GM10266 (cell line): ENCODE measurements at regions not wholly inside any gene's neighbourhood (a gene's known extent, or its start where the extent isn't known, plus 50 kb on each side); places are given as distances from the start of the nearest gene placed in this dataset.
"Not testable (repeated sequence)": the region's sequence is repeated elsewhere in the genome, so short reads cannot be mapped to it uniquely, and the experiment has no call there.

ENCODE experiments used
- DNase-seq: peaks from one replicate; pipeline ENCODE4 v3.0.0; 2012; ENCODE audit errors: extremely low spot score
- TF ChIP-seq, protein P1 (sequence below): IDR thresholded peaks from 2 replicates; pipeline ENCODE4 v1.5.1; 2012; ENCODE audit warnings: mild to moderate bottlenecking, low read depth; ENCODE audit not compliant: control insufficient read depth, insufficient read depth; ENCODE audit errors: missing control alignments

DNA sequence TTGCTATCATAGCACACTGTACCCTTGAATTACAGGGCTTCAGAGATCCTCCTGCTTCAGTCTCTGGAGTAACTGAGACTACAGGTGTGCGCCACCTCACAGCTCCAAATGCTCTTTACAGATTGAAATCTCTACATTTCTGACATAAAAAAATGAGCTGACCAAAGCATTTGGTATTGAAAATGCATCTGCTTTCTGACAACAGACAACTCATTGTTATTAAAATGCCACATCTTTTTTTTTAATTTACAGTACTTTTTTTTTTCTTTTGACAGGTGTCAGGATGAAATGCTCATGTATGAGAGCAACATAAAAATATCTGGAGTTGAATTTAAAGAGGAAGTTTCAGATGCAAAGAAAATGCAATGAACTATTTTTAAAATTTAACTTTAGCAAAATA is 764.5 kb downstream of the TRAM1L1 start:
- DNase-seq, result no peak
- TF ChIP-seq, protein P1, sequence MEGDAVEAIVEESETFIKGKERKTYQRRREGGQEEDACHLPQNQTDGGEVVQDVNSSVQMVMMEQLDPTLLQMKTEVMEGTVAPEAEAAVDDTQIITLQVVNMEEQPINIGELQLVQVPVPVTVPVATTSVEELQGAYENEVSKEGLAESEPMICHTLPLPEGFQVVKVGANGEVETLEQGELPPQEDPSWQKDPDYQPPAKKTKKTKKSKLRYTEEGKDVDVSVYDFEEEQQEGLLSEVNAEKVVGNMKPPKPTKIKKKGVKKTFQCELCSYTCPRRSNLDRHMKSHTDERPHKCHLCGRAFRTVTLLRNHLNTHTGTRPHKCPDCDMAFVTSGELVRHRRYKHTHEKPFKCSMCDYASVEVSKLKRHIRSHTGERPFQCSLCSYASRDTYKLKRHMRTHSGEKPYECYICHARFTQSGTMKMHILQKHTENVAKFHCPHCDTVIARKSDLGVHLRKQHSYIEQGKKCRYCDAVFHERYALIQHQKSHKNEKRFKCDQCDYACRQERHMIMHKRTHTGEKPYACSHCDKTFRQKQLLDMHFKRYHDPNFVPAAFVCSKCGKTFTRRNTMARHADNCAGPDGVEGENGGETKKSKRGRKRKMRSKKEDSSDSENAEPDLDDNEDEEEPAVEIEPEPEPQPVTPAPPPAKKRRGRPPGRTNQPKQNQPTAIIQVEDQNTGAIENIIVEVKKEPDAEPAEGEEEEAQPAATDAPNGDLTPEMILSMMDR, result no peak

DNA sequence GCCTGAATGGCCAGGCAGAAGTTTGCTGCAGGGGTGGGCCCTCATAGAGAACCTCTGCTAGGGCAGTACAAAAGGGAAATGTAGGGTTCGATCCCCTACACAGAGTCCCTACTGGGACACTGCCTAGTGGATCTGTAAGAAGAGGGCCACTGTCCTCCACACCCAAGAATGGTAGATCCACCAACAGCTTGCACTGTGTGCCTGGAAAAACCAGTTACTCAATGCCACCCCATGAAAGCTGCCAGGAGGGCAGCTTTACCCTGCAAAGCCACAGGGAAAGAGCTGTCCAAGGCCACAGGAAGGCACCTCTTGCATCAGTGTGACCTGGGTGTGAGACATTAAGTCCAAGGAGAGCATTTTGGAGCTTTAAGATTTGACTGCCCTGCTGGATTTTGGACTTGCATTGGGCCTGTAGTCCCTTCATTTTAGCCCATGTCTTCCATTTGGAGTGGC is 781.6 kb downstream of the TRAM1L1 start:
- DNase-seq, result no peak
- TF ChIP-seq, protein P1, result no peak

DNA sequence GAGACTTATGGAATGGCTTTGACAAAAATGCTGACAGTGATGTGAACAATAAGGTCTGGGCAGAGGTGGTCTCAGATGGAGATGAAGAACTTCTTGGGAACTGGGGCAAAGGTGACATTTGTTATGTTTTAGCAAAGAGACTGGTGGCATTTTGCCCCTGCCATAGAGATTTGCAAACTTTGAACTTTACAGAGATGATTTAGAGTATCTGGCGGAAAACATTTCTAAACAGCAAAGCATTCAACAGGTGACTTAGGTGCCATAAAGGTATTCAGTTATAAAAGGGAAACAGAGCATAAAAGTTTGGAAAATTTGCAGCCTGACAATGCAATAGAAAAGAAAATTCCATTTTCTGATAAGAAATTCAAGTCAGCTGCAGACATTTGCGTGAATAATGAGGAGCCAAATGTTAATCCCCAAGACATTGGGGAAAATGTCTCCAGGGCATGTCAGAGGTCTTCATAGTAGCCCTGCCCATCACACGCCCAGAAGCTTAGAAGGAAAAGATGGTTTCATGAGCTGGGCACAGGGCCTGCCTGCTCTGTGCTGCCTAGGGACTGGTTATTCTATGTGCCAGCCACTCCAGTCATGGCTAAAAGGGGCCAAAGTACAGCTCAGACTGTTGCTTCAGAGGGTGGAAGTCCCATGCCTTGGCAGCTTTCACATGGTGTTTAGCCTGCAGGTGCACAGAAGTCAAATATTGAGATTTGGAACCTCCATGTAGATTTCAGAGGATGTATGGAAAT is 782.2 kb downstream of the TRAM1L1 start:
- DNase-seq, result no peak
- TF ChIP-seq, protein P1, result no peak

DNA sequence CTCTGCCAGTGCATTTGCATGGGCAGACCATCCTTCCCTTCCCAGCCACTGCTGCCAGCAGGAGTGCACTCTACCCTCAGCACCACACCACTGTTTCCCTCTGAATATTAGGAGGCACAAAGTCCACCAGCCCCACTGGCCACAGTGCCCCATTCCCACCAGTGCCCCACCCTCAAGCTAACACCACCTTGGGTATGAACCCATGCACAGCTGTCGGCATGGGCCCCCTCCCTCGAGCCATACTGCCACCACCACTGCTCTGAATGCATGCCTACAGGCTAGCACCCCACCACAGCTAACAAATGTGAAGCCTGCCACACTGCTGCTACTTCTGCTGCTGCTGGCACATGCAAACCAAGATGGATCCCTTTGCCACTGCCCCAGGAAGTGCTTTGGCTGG is 810.4 kb downstream of the TRAM1L1 start:
- TF ChIP-seq, protein P1, result no peak
- DNase-seq, result no peak

DNA sequence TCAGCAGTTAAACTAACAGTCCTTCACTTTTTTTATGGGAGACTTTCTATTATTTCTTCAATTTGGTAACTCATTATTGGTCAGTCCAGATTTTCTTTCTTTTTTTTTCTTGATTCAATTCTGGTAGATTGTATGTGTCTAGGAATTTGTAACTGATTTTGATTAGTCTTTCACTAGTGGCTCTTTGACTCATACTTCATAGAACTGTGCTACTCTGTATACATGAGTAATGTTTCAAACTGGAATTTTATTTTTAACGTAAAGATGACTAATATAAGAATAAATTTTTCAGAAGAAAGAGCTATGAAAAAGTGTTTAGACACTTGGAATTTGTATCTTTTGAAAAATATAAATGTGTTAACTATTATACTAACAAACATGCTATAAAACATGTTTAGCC is 813.0 kb downstream of the TRAM1L1 start:
- DNase-seq, result no peak
- TF ChIP-seq, protein P1, result no peak

DNA sequence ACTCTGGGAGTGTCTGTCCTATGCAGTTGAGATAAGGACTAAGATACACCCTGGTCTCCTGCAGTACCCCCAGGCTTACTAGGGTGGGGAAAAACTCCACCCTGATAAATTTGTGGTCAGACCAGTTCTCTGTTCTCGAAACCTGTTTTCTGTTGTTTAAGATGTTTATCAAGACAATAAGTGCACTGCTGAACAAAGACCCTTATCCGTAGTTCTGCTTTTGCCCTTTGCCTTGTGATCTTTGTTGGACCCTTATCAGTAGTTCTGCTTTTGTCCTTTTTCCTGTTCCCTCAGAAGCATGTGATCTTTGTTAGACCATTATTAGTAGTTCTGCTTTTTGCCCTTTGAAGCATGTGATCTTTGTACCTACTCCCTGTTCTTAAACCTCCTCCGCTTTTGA is 824.4 kb downstream of the TRAM1L1 start:
- DNase-seq, result not testable (repeated sequence)

DNA sequence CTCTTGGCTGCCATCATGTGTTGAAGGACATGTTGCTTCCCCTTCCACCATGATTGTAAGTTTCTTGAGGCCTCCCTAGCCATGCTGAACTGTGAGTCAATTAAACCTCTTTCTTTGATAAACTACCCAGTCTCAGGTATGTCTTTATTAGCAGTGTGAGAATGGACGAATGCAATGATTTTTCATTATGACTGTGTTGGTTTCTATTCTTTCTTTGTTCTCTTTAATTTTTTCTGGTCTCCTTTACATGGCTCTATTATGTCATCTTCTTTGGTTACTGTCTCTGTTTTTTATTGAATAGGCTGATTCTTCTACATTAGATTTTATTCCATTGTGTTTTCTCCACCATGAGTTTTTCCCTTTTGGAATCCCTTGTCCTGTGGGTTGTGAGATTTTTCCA is 840.6 kb downstream of the TRAM1L1 start:
- TF ChIP-seq, protein P1, result no peak
- DNase-seq, result no peak

DNA sequence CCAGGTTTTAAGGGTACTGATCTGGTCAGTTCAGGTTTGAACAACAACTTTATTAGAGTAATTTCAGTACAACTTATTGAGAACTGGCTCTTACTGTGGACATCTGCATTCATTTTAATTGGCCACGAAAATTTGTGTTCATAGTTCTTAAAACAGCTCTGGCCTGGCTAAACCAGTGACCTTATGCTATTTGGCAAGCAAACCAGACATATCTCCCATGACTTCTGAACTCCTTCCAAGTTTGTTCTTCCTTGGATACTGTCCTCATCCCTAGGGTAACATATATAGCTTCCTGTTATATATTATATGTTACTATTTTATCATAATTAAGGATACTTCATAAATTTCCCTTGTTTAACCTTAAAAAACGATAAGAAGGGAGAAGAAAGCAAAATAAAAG is 841.9 kb downstream of the TRAM1L1 start:
- TF ChIP-seq, protein P1, result no peak
- DNase-seq, result no peak
